ENCODE measurements at regions not wholly inside any gene's neighbourhood (a gene's known extent, or its start where the extent isn't known, plus 50 kb on each side); places are given as distances from the start of the nearest gene placed in this dataset.

DNA sequence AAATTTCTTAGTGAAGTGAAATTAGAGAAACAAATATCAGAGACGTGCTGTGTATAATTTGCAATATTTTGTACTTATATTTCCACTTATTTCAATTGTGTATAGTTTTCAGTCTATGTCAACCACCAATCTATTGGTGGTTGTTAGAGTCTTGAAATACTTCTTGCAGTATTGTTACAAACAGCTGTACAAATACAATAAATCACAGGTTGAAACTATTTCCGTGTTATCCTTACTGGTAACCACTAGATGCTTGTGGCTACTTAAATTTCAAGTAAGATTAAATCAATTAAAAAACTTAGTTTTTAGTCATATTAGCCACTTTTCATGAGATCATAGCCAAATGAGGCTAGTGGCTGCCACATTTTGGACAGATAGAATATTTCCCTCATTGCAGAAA lies 520.5 kb downstream of the GBA3 start:
- Histone ChIP-seq H3K27me3 (no peaks in the 10 kb centered on the region), H3K27ac (no peak overlapping the region), H3K9me3 (no peaks in the 10 kb centered on the region), H3K4me1 (no peaks in the 10 kb centered on the region), H3K4me3 (no peak overlapping the region), H3K36me3 (no peaks in the 10 kb centered on the region)
- WGBS, 2 donors = 79 to 80% methylated on average over 2 of the region's 2 CpGs
- intact Hi-C loops (cut with DNase I) = no loop called here
- no peak for DNase-seq
- no peak for TF ChIP-seq POLR2A (IDR thresholded peaks at IDR 0.05)
- TF ChIP-seq, protein P1, sequence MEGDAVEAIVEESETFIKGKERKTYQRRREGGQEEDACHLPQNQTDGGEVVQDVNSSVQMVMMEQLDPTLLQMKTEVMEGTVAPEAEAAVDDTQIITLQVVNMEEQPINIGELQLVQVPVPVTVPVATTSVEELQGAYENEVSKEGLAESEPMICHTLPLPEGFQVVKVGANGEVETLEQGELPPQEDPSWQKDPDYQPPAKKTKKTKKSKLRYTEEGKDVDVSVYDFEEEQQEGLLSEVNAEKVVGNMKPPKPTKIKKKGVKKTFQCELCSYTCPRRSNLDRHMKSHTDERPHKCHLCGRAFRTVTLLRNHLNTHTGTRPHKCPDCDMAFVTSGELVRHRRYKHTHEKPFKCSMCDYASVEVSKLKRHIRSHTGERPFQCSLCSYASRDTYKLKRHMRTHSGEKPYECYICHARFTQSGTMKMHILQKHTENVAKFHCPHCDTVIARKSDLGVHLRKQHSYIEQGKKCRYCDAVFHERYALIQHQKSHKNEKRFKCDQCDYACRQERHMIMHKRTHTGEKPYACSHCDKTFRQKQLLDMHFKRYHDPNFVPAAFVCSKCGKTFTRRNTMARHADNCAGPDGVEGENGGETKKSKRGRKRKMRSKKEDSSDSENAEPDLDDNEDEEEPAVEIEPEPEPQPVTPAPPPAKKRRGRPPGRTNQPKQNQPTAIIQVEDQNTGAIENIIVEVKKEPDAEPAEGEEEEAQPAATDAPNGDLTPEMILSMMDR (IDR thresholded peaks at IDR 0.05) = no peak

DNA sequence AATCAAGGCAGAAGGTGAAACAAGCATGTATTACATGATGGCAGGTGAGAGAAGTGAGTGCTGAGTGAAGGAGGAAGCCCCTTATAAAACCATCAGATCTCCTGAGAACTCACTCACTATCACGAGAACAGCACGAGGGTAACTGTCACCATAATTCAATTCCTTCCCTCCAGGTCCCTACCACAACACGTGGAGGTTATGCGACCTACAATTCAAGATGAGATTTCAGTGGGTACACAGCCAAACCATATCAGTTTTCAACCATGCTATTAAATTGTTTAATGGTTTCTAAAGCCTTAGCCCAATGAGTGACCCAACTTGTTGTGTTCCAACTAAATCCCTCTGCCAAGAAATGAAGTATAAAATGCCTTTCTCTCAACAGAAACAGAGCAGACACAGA lies 519.8 kb downstream of the GBA3 start:
- Histone ChIP-seq H3K27me3 (no peaks in the 10 kb centered on the region), H3K27ac (no peak overlapping the region), H3K4me3 (no peak overlapping the region), H3K4me1 (no peaks in the 10 kb centered on the region), H3K9me3 (peaks cover 0 to under 1% (median 0%) of the 10 kb centered on the region in 3 donors), H3K36me3 (no peaks in the 10 kb centered on the region)
- 83 to 84% methylated on average over 4 of the region's 4 CpGs for WGBS, 2 donors
- intact Hi-C loops (cut with DNase I) = no loop called here
- no peak for DNase-seq
- TF ChIP-seq POLR2A (IDR thresholded peaks at IDR 0.05) = no peak
- TF ChIP-seq, protein P1 (IDR thresholded peaks at IDR 0.05) = no peak

DNA sequence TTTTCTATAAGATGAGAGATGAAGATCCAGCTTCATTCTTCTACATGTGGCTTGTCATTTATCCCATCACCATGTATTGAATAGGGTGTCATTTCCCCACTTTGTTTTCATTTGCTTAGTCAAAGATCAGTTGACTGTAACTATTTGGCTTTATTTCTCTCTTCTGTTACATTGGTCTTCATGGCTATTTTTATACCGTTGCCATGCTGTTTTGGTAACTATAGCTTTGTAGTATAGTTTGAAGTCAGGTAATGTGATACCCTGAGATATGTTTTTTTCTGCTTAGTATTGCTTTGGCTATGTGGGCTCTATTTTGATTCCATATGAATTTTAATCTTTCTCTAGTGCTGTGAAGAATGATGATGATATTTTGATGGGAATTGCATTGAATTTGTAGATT lies 514.3 kb downstream of the GBA3 start:
- TF ChIP-seq POLR2A (IDR thresholded peaks at IDR 0.05) = no peak
- TF ChIP-seq, protein P1 (IDR thresholded peaks at IDR 0.05) = no peak
- Histone ChIP-seq H3K36me3 (no peaks in the 10 kb centered on the region), H3K27ac (no peak overlapping the region), H3K9me3 (peaks cover 0 to 8% (median 5%) of the 10 kb centered on the region in 3 donors), H3K4me3 (no peak overlapping the region), H3K4me1 (no peaks in the 10 kb centered on the region), H3K27me3 (no peaks in the 10 kb centered on the region)
- no peak for DNase-seq
- 59 to 72% methylated on average over 1 of the region's 1 CpG for WGBS, 2 donors
- intact Hi-C loops (cut with DNase I) = no loop called here

DNA sequence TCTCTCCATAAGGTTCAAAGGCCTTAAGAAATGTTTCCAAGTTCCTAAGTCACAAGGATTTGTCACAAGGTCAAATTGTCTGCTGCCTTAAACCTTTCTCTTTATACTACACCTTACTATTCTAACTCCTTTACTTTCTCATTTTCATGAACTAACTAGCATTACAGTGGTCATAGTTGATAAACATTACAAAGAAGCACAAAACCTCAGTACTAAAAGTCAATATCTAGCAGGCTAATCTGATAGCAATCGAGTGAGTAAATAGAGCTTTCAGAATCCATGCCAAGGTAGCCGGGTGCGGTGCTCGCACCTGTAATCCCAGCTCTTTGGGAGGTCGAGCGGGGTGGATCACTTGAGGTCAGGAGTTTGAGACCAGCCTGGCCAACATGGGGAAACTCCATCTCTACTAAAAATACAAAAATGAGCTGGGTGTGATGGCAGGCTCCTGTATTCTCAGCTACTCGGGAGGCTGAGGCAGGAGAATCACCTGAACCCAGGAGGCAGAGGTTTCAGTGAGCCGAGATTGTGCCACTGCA lies 510.0 kb downstream of the GBA3 start:
- TF ChIP-seq POLR2A (IDR thresholded peaks at IDR 0.05) = no peak
- TF ChIP-seq, protein P1 (IDR thresholded peaks at IDR 0.05) = no peak
- Histone ChIP-seq H3K9me3 (peaks cover 0 to 8% (median 5%) of the 10 kb centered on the region in 3 donors), H3K4me1 (no peaks in the 10 kb centered on the region), H3K36me3 (no peaks in the 10 kb centered on the region), H3K27ac (no peak overlapping the region), H3K4me3 (no peak overlapping the region), H3K27me3 (no peaks in the 10 kb centered on the region)
- intact Hi-C loops (cut with DNase I) = no loop called here
- no peak for DNase-seq
- 75 to 79% methylated on average over 8 of the region's 8 CpGs for WGBS, 2 donors

DNA sequence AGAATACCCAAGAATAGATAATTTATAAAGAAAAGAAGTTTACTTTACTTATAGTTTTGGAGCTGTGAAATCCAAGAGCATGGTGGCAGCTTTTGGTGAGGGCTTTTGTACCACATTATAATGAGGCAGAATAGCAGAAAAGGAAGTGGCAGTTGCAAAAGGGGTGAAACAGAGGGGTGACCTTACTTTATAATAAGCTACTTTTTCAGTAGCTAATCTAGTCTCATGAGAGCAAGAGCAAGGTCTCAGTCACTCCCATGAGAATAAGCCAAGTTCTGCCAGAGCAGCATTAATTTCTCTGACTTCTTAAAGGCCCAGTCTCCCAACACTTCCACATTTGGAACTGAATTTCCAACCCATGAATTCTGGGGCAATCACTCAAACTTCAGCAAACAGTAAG lies 502.0 kb downstream of the GBA3 start:
- no peak for DNase-seq
- TF ChIP-seq, protein P1 (IDR thresholded peaks at IDR 0.05) = no peak
- TF ChIP-seq POLR2A (IDR thresholded peaks at IDR 0.05) = no peak
- Histone ChIP-seq H3K4me1 (no peaks in the 10 kb centered on the region), H3K27me3 (no peaks in the 10 kb centered on the region), H3K9me3 (no peaks in the 10 kb centered on the region), H3K27ac (no peak overlapping the region), H3K36me3 (no peaks in the 10 kb centered on the region), H3K4me3 (no peak overlapping the region)
- intact Hi-C loops (cut with DNase I) = no loop called here
